ENCODE measurements at regions not wholly inside any gene's neighbourhood (a gene's known extent, or its start where the extent isn't known, plus 50 kb on each side); places are given as distances from the start of the nearest gene placed in this dataset.

DNA sequence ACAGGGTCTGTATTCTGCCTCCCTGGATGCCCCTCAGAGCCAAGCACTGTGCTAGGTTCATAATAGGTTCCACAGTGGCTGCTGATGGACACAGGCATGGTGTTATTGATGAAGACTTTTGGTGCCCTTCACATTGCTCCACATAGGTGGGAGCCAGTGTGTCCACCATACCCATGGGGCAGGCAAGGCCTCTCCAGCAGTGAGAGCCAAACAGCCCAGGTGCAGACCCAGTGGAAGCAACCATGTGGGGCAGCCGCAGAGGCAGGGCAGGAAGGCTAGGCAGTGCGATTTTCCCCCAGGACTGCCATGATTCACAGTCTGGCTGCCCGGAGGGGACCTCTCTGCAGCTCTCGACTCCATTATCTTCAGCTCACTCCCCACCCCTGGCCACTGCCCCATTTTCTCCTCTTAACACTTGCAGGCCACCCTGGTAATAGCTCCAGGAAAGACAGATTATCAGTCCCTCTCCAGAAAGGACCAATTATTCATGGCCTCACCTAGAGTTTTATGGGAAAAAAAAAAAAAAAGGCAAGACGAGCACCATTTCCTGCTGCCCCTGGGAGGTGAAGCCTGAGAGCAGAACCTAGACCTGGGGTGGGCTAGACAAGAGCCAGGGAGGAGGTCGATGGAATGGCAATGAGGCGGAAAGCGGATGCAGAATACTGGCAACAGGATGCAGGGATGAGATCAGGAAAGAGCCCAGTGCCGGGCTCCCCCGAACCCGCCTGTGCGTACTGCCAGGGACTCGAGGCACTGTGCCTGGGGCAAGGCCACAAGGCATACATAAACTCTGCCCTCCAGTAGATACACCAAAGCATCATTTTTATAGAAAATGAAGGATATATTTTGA, 343.0 kb upstream of the NCAM1 start:
- Histone ChIP-seq H2AK9ac (replicated peaks; ENCODE audit: low read depth, low read length, poor library complexity) (no peak overlapping the region), H4K5ac (ENCODE audit: low read depth, low read length) (no peak overlapping the region), H2BK120ac (ENCODE audit: low read depth, low read length) (no peak overlapping the region), H3K4me2 (ENCODE audit: low read depth, low read length) (no peak overlapping the region), H2BK20ac (ENCODE audit: low read depth, low read length) (no peak overlapping the region), H3K14ac (replicated peaks; ENCODE audit: low read depth, low read length) (no peak overlapping the region), H3K9me1 (ENCODE audit: insufficient read depth, low read length) (no peaks in the 10 kb centered on the region), H2BK15ac (ENCODE audit: low read depth, low read length) (no peak overlapping the region), H2BK5ac (ENCODE audit: low read depth, low read length, poor library complexity, severe bottlenecking) (no peak overlapping the region), H3K23ac (ENCODE audit: low read depth, low read length) (no peak overlapping the region), H3K4me3 (ENCODE audit: insufficient read depth, low read depth, low read length) (no peak overlapping the region), H3K4me1 (ENCODE audit: control insufficient read depth, insufficient read depth, low read length) (no peaks in the 10 kb centered on the region), H3K27me3 (ENCODE audit: control insufficient read depth, insufficient read depth, low read length) (no peaks in the 10 kb centered on the region), H3K79me1 (ENCODE audit: low read depth in 1 of 2, low read length in 2 of 2) (no peaks in the 10 kb centered on the region), H3K36me3 (ENCODE audit: control insufficient read depth, insufficient read depth, low read length) (no peaks in the 10 kb centered on the region), H3K9me3 (ENCODE audit: control insufficient read depth, insufficient read depth, low read length) (no peaks in the 10 kb centered on the region), H2AFZ (replicated peaks; ENCODE audit: low read length, poor library complexity) (no peak overlapping the region), H4K91ac (ENCODE audit: insufficient read depth, low read depth, low read length) (no peak overlapping the region), H3K18ac (ENCODE audit: low read depth, low read length) (no peak overlapping the region), H3K4ac (ENCODE audit: low read depth, low read length) (no peak overlapping the region), H3K9ac (ENCODE audit: low read depth, low read length) (no peak overlapping the region), H2AK5ac (ENCODE audit: low read depth, low read length) (no peak overlapping the region), H4K8ac (ENCODE audit: low read depth in 2 of 2, low read length in 2 of 2) (no peak overlapping the region), H3K56ac (ENCODE audit: extremely low read depth, insufficient read depth, low read length) (no peak overlapping the region), H4K20me1 (ENCODE audit: insufficient read depth, low read length) (no peaks in the 10 kb centered on the region), H3K27ac (ENCODE audit: insufficient read depth, low read length) (no peak overlapping the region)
- ATAC-seq (ENCODE audit: low read depth) (no peak), DNase-seq (no peak)
- ChIA-PET POLR2A (ENCODE audit: unreplicated experiment) (no interaction called here), CTCF (no interaction called here)
- TF ChIP-seq SMC3 (IDR thresholded peaks at IDR 0.05; ENCODE audit: low read depth, low read length) (no peak), RAD21 (IDR thresholded peaks at IDR 0.05; ENCODE audit: low read length) (no peak)
- TF ChIP-seq, protein P1, sequence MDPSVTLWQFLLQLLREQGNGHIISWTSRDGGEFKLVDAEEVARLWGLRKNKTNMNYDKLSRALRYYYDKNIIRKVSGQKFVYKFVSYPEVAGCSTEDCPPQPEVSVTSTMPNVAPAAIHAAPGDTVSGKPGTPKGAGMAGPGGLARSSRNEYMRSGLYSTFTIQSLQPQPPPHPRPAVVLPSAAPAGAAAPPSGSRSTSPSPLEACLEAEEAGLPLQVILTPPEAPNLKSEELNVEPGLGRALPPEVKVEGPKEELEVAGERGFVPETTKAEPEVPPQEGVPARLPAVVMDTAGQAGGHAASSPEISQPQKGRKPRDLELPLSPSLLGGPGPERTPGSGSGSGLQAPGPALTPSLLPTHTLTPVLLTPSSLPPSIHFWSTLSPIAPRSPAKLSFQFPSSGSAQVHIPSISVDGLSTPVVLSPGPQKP (IDR thresholded peaks at IDR 0.05; ENCODE audit: borderline replicate concordance, low read depth, low read length) = no peak
- WGBS, 2 experiments (ENCODE audit: extremely low coverage in 2 of 2, insufficient read length in 1 of 2) = no CpG with 5 or more reads among the region's 13 CpGs
- BruUV-seq (replicated peaks) = no TSS peak
- dilution Hi-C loops (cut with HindIII; ENCODE audit: low sequenced_read_pairs, unreplicated experiment) = no loop called here
- intact Hi-C loops (cut with micrococcal nuclease) = no loop called here
- in situ Hi-C loops (cut with MboI; ENCODE audit: low sequenced_read_pairs) = no loop called here
